GM18502 (cell line): ENCODE measurements at regions not wholly inside any gene's neighbourhood (a gene's known extent, or its start where the extent isn't known, plus 50 kb on each side); places are given as distances from the start of the nearest gene placed in this dataset.
"Not testable (repeated sequence)": the region's sequence is repeated elsewhere in the genome, so short reads cannot be mapped to it uniquely, and the experiment has no call there.

Experiments
- ATAC-seq: cut with Tn5 transposase; IDR thresholded peaks from one replicate; pipeline ENCODE4 v1.9.1; 2021; ENCODE audit warnings: mild to moderate bottlenecking; ENCODE audit not compliant: unreplicated experiment, poor library complexity

- no peak for ATAC-seq
Observed at GRCh38 chr10:120186506-120186905, 270.5 kb upstream of the PLPP4 start.

GRCh38 chr10:120187168-120187567 lies 269.9 kb upstream of the PLPP4 start:
- ATAC-seq: not testable (repeated sequence)

- no peak for ATAC-seq
Observed at GRCh38 chr10:120188950-120189349, 268.1 kb upstream of the PLPP4 start.

- ATAC-seq: no peak
Observed at GRCh38 chr10:120195984-120196712, 260.9 kb upstream of the PLPP4 start.

- no peak for ATAC-seq
Observed at GRCh38 chr10:120204877-120205276, 252.2 kb upstream of the PLPP4 start.

- ATAC-seq: no peak
Observed at GRCh38 chr10:120205368-120206018, 251.5 kb upstream of the PLPP4 start.

- no peak for ATAC-seq
Observed at GRCh38 chr10:120208488-120208887, 248.5 kb upstream of the PLPP4 start.

GRCh38 chr10:120209124-120209762 lies 247.8 kb upstream of the PLPP4 start:
- ATAC-seq: no peak

- ATAC-seq: no peak
Observed at GRCh38 chr10:120212275-120212674, 244.8 kb upstream of the PLPP4 start.

- not testable (repeated sequence) for ATAC-seq
Observed at GRCh38 chr10:120213283-120213682, 243.7 kb upstream of the PLPP4 start.

- no peak for ATAC-seq
Observed at GRCh38 chr10:120217736-120218135, 239.3 kb upstream of the PLPP4 start.

GRCh38 chr10:120221873-120222485 lies 235.0 kb upstream of the PLPP4 start:
- no peak for ATAC-seq

GRCh38 chr10:120229641-120230040 lies 227.4 kb upstream of the PLPP4 start:
- ATAC-seq: no peak

- not testable (repeated sequence) for ATAC-seq
Observed at GRCh38 chr10:120239695-120240094, 217.3 kb upstream of the PLPP4 start.

GRCh38 chr10:120251821-120252442 lies 205.1 kb upstream of the PLPP4 start:
- no peak for ATAC-seq

GRCh38 chr10:120253131-120253530 lies 203.9 kb upstream of the PLPP4 start:
- no peak for ATAC-seq

GRCh38 chr10:120260456-120260855 lies 196.6 kb upstream of the PLPP4 start:
- ATAC-seq: no peak

- no peak for ATAC-seq
Observed at GRCh38 chr10:120262857-120263547, 194.0 kb upstream of the PLPP4 start.

- no peak for ATAC-seq
Observed at GRCh38 chr10:120266022-120266421, 191.0 kb upstream of the PLPP4 start.

GRCh38 chr10:120270906-120271305 lies 186.1 kb upstream of the PLPP4 start:
- no peak for ATAC-seq
